HG03558 (cell line): ENCODE measurements at regions not wholly inside any gene's neighbourhood (a gene's known extent, or its start where the extent isn't known, plus 50 kb on each side); places are given as distances from the start of the nearest gene placed in this dataset.
"Not testable (repeated sequence)": the region's sequence is repeated elsewhere in the genome, so short reads cannot be mapped to it uniquely, and the experiment has no call there.

Experiments used
- ATAC-seq: cut with Tn5 transposase; IDR thresholded peaks from one replicate; pipeline ENCODE4 v1.9.1; 2021; ENCODE audit warnings: moderate number of reproducible peaks; ENCODE audit not compliant: unreplicated experiment; ENCODE audit errors: extremely low read depth

DNA sequence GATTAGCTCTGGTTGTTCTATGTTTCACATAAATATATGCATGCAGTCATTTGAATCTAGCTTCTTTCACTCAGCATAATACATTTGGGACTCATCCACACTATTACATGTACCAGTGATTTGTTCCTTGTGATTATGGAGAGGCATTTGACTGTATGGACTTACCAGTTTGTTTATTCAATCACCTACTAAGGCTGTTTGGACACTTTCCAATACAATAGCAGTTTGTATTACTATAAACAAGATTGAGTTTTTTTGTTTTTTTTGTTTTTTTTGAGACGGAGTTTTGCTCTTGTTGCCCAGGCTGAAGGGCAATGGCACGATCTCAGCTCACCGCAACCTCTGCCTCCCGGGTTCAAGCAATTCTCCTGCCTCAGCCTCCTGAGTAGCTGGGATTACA, 109.8 kb upstream of the DST start:
- ATAC-seq: no peak

DNA sequence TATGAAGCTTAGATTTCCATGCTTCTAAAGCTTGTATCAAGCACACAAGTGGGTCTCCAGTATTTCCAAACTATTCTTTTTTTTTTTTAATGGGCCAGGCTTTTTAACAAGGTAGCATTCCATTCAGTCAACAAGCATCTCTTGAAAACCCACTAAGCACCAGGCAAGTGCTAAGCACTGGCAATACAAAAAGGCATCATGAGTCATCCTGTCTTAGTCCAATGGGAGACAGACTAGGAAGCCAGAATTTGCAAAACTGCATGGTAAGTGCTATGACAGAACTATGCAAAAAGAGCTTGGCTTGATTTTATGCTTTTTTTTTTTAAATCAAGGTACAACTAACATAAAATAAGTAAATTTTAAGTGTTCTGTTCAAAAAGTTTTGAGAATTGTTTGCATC, 109.3 kb upstream of the DST start:
- ATAC-seq: no peak

DNA sequence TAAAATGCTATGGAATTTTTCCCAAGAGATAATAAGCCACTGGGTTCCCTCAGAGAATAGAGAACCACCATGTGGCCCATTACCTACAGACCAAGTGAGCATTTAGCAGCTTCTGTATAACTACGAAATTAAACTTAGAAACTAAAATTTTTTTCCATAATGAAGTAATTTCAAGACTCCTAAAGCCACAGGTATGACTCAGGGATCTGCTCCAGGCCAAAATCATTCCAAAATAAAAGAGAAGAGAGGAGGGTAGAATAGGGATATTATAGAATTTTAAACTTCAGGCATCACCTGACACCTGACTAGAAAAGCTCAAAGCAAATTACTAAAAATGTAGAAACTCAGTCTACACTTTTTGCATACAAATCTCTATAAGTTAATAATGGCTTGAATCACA, 108.9 kb upstream of the DST start:
- ATAC-seq: no peak

DNA sequence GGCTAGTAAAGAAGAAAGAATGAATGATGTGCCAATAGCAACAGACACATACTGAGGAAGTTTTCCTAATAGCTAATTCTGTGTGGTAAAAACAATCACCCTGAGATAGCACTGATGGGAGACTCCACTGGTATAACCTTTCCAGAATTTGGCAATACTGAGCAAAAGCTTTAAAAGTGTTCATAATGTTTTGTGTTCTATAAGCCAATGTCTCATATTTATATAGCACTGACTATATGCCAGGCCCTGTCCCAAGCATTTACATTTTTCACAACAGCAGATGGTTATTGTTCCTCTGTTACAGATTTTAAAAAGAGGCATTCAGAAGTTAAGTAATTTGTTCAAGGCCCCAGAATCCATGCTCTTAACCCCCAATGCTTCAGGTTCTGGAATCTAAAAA, 108.0 kb upstream of the DST start:
- no peak for ATAC-seq

DNA sequence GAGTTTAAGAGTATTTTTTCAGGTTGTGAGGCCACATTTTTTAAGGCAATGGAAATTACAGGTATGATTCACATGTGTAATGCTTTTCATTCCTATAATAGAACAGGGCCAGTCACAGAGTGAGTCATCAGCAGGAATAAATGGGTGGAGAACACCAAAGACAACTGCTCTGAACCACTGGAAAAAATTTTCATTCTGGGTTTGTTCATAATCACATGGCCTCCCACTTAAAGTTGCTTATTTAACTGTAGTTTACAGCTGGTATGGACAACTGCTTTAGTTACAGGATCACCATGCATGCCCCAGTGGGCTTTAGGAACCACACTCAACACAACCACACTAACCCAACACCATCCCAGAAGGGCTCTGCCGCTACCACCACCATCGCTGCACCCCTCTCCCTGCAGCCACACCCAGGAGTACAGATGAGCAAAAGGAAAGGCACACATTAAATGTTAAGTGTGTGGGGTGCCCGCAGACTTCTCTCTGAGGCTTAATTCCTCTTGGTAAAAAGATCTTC, 107.0 kb upstream of the DST start:
- ATAC-seq: no peak

DNA sequence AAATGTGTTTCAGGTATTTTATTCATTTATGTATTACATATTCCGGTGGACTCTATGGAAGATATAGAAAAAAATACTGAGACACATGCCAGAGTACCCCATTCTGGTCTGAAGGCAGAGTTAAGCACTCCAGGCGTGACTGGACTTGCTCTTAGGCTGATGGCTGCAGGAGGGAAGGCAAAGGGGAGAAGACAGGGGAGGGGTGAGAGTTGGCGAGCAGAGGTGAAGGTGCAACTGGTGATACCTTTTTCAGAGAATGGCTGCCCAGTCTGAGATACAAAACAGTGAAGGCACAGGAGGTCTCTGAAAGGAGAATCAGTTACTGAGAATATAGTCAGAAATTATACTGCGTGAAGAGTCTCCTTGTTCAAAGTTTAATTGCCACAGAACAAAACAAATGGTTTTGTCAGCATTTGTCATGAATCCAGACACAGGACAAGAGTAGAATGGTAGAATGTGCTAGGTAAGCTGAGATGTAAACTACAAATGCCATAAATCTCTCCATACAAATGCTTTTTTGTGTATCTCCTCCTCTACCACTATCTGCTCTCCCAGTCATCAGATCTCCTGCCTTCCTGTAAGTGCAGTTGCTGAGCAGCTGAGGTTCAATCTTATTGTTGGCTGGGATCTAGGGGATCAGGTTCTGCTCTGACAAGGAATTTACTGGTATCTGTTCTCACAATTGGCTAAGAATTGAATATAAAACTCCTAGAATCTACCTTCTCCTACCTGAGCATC, 104.2 kb upstream of the DST start:
- ATAC-seq: no peak

DNA sequence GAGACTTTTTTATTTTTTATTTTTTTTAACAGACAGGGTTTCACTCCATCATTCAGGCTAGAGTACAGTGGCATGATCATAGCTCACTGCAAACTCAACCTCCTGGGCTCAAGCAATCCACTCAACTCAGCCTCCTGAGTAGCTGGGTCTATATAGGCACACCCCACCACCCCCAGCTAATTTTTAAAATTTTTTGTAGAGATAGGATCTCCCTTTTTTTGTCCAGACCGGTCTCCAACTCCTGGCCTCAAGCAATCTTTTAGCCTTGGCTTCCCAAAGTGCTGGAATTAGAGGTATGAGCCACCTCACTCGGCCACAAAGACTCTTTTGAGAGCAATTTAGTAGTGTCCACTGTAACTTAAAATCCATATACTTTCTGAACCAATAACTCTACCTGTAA, 103.3 kb upstream of the DST start:
- no peak for ATAC-seq

DNA sequence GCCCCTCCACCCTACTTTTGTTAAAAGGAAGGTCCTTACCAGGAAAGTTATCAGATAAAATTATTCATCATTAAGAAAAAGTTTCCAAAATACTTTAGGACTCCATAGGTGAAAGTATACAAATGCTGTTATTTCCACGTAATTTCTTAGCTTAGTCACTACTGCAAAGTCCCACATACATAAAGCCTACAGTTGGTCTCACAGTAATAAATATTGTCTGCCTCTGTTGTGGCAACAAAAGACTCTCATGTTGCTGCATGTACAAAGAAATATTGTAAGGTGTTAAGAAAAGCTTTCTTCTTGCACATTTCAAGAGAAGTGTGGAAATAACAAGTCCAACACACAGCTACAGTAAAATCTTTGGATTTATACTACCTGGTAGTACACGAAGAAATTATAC, 102.4 kb upstream of the DST start:
- ATAC-seq: no peak

DNA sequence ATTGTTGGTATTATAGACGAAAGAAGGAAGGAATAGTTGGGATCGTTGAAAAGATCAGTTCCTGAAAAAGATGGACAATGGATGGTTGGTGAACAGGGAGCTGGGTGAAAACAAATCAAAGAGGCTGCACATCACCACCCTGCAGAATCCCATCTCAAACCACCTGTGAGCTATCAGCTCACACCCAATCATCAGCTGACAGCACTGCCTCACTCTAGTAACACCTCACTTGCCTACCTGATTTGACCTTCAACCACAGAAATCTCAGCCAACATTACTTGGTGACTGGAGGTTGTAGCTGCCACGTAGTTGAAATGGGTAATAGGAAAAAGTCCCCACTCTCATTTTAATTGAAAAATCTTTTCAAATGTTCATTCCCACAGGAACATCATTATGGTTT, 101.8 kb upstream of the DST start:
- no peak for ATAC-seq

DNA sequence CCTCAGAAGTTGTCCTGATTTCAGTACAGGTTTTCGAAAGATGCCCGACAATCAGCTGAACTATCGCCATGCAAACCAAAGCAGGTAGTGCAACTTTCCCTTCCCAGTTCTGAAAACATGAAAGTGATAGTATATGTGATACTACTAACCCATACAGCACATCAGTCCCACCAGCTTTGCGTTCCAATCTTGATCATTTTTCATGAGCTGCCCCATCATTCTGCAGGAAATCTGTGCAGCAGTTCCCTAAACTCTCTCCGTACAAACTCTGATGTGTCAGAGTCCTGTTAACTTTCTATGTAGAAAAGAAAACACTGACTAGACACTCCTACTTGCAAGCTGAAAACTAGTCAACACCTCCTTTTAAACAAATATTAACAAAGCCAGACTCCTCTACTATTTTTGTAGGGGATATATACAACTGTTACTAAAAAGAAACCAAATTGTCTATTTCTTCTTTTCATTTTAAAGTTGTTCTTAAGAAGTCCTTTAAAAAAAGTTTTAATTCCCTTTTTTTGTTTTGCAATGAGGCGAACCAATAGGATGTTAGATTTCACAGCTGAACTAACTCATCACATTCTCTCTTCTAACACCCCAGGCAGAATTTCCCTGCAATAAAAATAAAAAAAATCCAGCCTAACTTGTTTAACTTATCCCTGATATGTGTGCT, 99.6 kb upstream of the DST start:
- no peak for ATAC-seq

DNA sequence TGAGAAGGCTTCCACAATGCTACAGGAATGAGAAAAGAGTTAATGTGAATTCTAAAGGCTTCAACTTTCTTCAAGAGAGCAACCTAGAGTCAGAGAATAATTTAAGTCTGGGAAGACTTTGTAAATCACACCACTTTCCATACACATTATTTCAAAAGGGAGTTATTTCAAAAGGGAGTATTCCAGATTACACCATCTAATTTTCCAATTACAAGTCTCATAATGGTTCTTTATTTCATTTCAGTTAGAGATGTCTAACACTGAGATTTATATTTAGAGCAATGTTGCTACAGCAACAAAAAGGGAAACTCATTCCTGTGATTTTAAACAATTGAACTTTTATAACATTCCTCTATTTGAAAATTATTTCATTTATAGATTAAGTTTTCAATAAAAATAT, 98.8 kb upstream of the DST start:
- ATAC-seq: no peak

DNA sequence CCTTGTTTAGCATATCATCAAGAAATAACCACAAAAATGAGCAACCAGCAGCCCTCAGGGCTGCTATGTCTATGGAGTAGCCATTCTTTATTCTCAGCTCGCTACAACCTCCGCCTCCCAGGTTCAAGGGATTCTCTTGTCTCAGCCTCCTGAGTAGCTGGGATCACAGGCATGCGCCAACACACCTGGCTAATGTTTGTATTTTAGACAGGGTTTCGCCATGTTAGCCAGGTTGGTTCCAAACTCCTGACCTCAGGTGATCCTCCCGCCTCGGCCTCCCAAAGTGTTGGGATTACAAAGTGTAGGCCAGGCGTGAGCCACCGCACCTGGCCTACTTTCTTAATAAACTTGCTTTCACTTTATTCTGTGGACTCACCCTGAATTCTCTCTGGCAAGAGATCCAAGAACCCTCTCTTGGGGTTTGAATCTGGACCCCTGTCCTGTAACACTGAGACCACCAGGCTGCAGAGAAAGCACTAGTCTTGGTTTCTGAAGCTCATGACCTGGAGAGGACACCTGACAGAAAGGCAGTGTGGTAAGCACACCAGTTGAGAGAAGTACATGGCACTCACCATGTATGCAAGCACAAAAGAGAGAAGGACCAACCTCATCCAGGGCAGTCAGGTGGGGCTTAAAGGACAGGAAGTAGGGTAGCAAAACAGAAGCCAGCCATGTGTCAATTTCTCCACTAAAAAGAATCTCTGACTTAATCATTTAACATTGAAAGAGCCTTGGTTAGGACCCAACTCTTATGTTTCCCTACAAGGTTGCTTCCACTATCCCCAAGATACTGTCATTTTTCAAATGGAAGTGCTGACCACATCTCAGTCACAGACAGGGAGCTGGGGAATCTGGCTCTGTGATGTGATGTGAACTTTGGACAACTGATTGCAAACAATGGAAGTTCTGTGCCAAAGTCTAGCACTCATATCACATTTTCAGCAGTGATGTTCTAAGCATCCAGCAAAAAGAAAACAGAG, 97.4 kb upstream of the DST start:
- ATAC-seq: no peak

DNA sequence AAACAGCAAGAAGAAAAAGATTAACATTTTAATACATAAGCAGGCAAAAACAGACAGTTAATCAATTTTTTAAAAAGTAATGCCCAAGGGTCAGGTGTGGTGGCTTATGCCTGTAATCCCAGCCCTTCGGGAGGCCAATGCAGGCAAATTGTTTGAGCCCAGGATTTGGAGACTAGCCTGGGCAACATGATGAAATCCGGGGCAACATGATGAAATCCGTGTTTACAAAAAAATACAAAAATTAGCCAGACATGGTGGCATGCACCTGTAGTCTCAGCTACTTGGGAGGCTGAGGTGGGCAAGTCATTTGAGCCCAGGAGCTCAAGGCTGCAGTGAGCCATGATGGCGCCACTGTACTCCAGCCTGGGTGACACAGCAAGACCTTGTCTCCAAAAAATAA, 94.1 kb upstream of the DST start:
- ATAC-seq: no peak

DNA sequence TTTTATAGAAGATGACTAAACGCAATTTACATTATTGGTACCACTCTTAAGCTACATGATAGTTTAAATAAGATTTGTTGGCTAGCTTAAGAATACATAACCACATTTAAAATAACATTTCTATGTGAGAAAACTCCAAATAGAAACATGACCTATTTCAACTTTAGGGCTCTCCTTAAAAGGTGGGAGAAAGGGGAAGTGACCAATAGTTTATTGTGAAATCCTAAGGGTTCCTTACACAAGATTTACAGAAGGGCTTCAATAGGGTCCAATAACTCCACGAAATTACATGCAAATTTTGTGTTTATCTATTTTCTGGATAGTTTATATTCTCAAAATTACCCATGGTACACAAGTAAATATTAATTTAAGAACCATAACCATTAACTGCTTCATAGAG, 91.6 kb upstream of the DST start:
- no peak for ATAC-seq

DNA sequence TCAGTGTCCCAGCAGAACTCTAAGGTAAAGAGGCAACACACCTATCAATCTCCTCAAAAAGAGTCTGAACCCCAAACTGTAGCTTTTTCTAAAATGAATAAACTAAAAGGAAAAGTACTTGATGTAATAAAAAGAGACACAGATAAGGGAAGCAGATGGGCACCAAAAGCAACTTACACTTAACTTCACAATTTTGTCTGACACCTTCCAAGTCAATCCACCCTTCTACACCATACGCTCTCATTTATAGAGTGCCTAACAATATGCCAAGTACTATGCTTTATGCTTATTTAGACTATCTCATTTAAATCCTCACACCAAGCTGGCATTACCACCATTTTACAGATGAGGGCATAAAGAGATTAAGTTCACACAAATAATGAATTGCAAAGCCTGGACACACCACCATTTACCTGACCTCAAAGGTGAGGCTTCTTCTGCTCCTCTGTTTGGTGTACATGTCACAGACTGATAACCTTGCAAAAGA, 90.6 kb upstream of the DST start:
- ATAC-seq: no peak

DNA sequence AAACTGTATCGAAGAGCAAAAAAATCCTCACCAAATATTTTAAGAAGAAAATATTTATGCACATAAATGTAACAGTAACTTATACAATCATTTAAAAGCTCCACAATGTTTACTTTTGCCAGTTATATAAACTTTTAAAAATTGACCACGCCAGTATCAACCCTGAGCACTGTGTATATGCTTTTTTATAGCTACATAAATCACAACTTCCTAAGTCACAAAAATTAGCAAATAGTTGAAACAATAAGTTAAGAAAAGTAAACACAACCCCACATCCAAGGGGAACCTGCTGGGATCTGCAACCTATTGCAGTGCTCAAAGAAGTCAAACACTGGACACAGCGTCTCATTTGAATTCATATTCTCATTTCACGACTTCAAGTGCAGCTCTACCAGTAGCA, 89.8 kb upstream of the DST start:
- no peak for ATAC-seq

DNA sequence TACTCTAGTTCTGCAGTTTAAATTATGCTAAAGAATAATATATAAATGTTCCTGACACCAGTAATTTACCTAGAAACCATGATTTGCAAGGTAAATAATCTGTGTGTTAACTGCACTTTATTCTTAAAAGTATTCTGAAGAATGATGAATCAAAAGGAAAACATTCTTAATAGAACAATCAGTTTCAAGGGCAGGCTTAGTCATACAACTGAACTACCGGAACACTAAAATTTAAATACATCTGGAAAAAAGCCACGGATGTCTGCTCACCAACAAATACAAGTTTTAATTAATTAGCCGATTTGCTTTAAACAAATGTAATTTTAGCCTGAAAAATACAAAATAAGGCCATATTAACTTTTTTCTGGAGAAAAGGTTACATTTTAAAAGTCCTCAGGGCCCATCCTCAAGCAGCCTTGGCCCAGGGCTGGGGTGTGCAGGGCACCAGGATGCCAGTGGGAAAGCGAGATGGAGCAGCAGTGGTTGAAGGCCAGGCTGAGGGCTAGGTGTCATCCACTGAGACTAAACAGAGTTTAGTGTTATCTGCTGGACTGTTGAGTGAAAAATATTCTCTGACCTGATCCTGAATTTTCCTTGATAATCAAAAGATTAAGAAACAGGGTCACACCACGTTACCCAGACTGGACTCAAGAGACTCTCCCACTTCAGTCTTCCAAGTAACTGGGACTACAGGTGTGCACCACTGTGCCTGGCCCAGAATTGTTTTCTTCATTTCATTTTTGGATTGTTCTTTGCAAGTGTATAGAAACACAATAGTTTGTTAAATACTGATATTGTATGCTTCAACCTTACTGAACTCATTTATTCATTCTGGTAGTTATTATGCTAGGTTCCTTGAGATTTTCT, 88.2 kb upstream of the DST start:
- no peak for ATAC-seq

DNA sequence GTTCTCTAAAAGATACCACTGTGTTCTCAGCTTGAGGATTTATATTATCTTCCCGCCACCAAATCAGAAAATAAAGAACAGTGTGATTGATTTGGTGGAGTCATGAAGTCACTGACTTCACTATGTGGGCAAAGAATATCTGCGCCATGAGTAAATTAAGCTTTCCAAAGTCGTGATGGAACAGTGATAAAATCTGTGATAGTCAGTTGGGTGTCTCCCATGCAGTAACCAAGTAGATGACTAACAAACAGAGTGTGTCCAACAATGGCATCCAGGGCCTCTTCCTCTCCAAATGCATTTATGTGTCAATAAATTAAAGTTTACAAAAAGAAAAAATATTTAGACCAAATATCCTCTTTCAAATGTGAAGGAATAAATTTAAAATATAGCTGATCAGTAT, 87.0 kb upstream of the DST start:
- ATAC-seq: no peak

DNA sequence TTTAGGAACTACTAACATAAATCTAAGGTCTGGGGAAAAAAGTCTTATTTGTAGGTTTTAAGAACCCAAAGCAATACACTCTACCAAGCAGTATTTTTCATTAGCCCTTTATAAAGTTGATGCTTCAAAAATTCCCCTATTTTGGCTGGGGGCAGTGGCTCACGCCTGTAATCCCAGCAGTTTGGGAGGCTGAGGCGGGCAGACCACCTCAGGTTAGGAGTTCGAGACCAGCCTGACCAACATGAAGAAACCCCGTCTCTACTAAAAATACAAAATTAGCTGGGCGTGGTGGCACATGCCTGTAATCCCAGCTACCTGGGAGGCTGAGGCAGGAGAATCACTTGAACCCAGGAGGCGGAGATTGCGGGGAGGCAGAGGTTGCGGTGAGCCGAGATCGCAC, 86.5 kb upstream of the DST start:
- not testable (repeated sequence) for ATAC-seq
